ENCODE measurements at regions not wholly inside any gene's neighbourhood (a gene's known extent, or its start where the extent isn't known, plus 50 kb on each side); places are given as distances from the start of the nearest gene placed in this dataset.

DNA sequence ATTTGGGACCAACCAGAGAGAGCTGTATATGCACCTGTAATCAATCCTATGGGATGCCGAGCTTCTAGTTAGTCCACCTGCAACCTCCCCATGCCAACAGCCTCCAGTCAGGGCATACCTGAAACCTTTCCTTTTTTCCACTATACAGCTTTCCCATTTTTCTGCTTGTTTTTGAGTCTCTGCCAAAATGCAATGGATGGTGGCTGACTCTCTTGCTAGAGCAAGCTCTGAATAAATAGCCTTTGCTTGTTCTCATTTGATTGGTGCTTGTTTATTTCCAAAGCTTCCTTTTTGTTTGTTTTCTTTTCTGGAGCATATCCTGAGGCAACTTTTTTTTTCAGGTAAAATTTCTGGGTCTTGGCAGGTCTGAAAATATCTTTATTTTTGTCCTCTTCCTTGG lies 58.0 kb upstream of the PLET1 start:
- TF ChIP-seq SP1 (IDR thresholded peaks at IDR 0.05) (no peak), NFRKB (IDR thresholded peaks at IDR 0.05) (no peak), ELF4 (IDR thresholded peaks at IDR 0.05) (no peak), ARNT (IDR thresholded peaks at IDR 0.05) (no peak), TARDBP (IDR thresholded peaks at IDR 0.05) (no peak), BHLHE40 (IDR thresholded peaks at IDR 0.05; ENCODE audit: borderline replicate concordance) (no peak), L3MBTL2 (conservative IDR thresholded peaks at IDR 0.05) (no peak)
- TF ChIP-seq, protein P1, sequence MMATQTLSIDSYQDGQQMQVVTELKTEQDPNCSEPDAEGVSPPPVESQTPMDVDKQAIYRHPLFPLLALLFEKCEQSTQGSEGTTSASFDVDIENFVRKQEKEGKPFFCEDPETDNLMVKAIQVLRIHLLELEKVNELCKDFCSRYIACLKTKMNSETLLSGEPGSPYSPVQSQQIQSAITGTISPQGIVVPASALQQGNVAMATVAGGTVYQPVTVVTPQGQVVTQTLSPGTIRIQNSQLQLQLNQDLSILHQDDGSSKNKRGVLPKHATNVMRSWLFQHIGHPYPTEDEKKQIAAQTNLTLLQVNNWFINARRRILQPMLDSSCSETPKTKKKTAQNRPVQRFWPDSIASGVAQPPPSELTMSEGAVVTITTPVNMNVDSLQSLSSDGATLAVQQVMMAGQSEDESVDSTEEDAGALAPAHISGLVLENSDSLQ (IDR thresholded peaks at IDR 0.05) = no peak
